NCI-H748 (cell line): ENCODE measurements at regions not wholly inside any gene's neighbourhood (a gene's known extent, or its start where the extent isn't known, plus 50 kb on each side); places are given as distances from the start of the nearest gene placed in this dataset.
"Not testable (repeated sequence)": the region's sequence is repeated elsewhere in the genome, so short reads cannot be mapped to it uniquely, and the experiment has no call there.

Source experiments
- DNase-seq: peaks from one replicate; lab custom pipeline; 2025; ENCODE audit not compliant: unreplicated experiment; lab: John Stamatoyannopoulos, UW

DNA sequence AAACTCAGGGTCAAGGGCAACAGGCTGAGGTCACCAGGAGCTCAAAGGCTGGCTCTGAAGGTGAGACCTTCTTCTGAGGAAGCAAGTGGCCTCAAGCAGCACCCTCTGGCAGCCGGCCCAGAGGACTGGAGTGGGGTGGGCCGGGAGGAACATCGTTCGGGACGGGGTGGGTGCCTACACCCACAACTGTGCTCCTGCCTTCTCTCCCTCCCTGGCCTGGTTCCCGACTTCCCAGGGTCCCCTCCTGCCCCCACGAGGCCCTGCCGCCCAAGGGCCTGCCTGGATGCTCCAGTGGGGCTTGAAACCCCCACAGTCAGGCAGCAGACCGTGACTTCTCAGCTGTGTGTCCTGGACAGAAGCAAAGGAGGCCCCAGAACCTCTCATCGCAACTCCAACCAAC, 195.7 kb downstream of the IGLL1 start:
- no peak for DNase-seq

DNA sequence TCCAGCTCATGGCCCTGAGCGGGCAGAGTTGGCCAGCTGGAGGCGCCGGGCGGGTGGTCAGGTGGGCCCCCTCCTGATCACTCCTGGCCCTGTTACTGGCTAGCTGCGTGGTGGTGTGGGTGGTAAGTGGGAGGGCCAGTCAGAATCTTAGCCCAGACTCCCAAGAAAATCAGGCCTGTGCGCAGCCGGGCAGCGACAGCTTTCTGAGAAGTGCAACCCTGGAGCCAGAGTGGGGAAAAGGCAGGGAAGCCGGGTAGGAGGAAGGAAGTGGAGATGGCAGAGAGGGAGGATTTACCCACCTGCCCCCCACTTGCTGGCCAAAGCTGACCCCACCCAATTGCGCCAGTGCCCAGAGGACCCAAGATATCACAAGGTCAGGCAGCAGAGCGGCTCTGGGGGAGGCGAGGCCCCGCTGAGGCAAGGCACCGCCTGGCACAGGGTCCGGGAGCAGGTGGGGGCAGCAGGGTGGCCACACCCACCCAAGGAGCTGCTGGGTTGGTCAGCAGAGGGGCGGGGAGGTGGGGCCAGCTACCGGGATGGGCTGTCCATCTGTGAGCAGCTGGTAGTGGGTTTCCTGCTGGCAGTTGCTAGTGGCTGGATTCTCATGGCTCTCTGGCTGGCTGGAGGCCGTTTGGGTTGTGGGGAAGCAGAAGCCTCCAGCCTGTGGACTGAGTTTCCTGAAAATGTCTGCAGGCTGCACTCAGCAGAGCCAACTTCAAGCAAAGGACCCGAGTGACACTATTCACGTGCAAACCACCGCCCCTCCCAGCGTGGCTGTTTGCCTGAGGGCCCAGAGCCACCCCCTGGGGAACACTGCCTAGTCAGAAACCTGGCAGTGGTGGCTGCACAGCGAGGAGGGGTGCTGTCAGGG, 196.4 kb downstream of the IGLL1 start:
- peak; percentile 71 for DNase-seq

DNA sequence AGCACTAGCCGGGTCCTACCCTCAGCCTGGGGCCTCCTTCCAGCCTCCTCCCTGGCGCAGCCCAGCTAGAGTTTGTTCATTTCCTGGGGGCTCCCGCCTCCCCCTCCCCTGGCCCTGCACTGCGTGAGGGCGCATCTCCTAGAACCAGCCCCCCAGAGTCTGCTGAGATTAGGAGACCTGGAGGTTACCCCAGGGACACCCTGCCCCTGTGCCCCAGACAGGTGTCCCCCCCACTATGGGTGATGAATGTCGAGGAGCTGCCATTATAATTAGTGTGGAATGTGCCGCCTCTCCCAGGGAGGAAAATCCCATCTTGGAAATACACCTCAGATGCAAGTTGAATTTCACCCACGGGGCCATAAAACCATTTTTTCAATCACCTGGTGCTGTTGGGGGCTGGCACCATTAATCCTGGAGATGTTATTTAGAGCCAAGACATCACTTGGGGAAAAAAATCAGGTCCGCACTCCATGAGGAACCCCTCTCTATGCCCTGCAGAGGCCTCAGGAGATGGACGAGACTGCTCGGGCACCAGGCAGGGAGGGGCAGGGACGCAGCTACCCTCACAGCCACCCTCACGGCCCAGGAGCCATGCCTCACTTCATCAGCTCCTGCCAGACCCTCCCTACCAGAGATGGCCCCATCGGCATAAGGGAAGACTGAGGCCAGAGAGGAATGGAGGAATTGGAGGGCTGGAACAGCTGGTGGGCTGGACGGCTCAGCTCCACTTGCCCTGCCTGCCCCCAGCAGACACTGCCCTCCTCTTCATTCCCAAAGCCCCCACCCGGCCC, 197.5 kb downstream of the IGLL1 start:
- DNase-seq = no peak

DNA sequence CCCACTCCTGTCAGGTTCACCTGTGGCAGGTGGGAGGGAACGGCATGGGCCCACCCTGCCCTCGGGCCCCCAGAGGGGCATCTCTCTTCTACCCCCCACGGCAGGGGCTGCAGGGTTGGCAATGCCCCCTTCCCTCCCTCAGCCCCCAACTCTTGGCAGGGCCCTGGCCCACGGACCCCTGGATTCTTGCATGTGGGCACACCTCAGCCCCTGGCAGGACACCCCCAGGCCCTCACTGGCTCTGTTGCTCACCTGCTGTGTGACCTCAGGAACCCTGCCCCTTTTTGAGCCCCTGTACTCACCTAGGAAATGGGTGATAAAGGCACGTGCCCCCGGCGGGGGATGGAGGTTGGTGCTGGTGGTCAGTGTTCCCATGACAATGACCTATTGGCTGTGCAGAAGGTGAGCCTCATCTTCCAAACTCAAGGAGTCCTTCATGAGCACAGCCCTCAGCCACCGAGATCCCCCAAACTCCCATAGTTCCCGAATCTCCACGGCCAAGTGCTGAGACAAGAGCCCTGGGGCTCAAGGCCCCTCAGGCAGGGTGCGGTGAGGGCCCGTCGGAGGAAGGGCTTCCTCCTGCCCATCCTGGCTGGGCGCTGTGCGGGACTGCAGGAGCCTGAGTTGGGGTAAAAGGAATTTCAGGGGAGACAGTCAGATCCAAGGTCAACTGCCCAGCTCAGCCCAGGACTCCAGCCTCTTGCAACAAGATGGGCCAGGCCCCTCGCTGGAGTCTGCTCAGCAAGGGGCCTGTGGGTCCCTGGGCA, 198.2 kb downstream of the IGLL1 start:
- no peak for DNase-seq

DNA sequence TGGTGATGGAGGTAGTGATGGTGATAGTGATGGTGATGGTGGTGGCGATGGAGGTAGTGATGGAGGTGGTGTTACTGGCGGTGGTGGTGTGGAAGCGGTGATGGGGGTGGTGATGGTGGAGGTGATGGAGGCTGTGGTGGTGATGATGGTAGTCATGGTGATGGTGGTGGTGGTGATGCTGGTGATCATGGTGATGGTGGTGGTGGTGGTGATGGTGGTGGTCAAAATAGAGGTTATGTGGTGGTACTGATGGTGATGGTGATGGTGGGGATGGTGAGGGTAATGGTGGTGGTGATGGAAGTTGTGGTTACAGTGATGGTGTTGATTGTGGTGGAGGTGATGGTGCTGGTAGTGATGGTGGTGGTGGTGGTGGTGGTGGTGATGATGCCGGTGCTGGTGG, 199.2 kb downstream of the IGLL1 start:
- no peak for DNase-seq

DNA sequence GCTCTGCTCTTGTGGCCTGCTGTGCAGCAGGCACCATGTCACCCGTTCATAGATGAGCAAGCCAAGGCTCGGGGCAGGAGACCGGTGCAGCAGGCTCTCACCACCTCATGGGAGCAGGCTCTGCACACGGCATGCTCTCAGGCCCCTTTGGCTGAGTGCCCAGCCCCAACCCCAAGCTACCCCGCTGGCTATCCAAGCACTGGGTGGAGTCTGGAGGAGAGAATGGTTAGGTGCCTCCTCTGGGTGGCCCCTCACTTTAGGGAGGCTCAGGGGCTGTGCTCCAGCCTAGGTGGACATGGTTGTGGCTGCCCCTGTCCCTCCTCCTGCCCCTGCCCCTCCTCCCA, 199.9 kb downstream of the IGLL1 start:
- peak; percentile 15 for DNase-seq

DNA sequence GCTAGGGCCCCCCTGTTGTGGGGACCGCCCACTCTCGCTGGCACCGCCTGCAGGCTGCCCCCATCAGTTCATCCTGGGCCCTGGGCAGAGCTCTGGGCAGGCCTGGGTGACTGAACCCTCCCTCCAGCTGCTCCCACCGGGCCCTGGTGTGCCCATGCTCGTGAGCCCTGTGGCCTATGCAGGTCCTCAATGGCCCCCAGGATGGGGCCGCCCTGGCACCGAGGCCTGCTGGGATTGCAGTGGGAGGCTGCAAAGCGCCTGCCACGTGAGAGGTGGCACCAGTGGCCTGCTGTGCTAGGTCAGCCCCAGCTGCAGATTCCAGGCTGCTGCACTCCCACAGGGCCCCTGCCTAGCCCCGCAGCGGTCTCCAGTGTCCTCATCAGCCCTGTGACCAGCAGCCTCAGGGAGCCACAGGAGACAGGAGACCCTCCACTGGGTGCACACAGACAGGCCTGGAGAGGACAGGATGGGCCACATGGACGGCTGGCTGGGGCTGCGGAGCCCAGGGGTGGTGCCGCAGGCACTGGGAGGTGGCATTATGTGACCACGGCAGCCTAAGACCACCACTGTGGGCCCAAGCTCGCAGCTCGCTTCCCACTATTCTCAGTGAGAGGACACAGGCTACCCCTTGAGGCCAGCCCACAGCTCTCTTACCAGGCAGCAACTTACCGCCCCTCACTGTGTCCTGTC, 199.4 kb downstream of the BCR start:
- DNase-seq = not testable (repeated sequence)

DNA sequence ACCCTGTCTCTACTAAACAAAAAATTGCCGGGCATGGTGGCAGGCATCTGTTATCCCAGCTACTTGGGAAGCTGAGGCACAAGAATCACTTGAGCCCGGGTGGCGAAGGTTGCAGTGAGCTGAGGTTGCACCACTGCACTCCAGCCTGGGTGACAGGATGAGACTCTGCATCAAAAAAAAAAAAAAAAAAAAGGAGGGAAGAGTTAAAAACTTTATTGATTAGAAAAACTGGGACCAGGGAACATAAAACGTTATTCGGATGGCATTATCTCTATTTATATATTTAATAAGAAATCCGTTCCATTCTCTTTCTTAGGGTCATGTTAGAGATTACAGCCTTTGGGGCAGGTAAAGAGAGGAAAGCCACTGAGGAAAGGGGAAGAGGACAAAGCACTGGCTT, 197.5 kb downstream of the BCR start:
- DNase-seq = no peak

DNA sequence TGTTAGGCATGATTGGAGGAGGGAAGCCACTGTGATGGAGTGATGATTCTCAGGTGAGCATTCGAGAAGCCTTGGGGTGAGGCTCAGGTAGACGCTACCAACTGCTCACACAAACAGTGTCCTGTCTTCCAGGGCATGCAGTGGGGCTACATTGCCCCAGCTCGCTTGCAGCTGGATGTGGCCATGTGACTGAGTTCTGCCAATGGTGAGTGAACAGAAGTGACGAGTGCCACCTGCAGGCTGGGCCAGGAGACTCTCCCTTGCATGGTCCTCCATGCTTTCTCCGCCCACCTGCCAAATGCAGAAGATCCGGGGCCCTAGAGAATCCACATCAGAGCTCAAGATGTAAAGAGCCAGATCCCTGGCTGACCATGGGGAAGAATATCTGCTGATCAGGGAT, 195.9 kb downstream of the BCR start:
- no peak for DNase-seq

DNA sequence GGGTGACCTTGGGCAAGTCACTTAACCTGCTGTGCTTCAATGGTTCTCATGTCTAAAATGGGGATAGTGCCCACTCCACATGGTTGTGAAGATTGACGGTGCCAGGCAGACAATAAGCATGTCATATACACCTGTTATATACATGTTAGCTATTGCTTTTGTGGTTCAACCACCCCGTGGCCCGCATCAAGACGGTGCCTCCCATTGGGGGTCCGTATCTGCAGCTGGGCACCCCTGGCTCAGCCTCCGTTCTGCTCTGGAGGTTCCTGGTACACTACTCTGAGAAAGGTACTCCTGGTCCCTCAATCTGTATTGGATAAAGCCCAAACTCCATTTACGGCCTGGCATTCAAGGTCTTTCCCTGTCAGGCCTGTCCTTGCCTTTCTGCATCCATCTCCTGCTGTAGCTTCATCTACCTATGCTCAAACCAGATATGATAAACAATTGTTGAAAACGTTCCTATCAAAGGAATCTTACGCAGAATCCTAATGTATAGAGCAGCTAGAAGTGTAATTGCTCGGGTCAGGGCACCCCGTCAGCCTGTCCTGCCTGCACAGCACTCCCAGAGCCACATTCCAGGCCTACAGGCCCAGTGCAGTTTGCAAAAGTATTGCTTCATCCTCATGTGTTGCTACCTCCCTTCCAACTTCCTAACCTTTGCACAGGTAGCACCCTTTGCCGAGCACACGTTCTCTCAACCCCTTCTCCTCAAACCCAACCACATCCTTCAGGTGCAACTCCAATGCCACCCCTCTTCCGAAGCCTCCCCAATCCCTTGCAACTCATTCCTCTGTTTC, 194.9 kb downstream of the BCR start:
- DNase-seq = no peak

DNA sequence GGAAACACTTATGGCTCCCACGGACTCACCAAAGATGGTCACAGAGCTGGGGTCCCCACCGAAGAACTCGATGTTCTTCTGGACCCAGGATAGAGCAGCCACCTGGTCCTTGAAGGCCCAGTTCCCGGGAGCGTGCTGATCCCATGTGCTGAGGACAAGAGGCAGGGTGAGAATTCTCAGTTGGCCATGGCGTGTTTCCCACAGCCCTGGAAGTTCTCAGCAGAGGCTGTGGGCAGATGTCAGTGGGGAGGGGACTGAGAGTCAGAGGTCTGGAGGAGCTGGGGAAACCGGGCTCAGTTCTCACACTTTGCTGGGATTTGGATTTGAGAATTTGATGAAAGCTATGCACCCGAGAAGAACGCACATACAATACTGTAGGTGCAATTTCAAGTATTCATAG, 193.3 kb downstream of the BCR start:
- no peak for DNase-seq

DNA sequence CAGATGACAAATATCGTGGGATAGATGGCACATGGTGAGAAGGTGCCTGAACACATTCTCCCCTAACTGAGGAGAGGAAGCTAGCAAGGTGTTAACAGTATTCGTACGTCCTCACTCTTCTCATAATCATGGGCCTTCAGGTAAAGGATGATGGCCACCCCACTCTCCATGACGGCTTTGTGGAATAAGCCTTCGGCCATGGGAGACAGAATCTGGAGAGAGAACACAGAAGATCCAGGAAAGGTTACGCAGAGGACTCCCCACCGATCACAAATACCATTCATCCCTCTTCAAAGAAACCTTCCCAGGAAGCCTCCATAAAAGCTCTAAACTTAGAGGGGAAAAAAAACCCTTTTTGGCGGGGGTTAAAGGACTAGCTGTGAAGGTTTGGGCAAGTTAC, 189.9 kb downstream of the BCR start:
- DNase-seq = no peak

DNA sequence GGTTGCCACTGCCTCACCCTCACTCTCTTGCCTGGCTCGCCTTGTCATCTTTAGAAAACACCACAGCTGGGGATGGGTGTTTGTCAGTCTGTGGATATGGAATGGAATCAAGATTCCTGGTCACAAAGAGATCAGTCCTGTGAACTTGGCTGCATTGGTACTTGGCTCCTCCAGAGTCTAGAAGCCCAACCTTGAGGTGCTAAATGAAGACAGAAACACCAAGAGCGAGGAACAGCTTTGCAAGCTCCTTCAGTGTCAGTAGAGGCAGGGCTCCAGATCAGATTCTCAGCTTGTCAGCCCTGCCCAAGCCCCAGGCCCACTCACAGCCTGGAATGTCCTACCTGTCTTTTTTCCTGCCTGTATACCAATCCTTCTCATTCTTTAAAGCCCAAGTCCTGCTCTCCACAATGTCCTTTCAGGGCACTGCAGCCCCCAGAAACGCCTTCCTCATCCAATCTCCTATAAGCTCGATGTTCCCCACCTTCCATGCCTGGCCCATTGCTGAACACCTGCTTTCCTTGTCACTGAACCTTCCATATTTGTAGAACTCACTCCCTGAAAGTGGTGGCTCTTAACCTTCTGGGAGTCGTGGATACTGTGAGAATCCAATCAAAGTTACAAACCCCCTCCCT, 188.9 kb downstream of the BCR start:
- no peak for DNase-seq
